NCI-H2029 (cell line): ENCODE measurements at regions not wholly inside any gene's neighbourhood (a gene's known extent, or its start where the extent isn't known, plus 50 kb on each side); places are given as distances from the start of the nearest gene placed in this dataset.
"Not testable (repeated sequence)": the region's sequence is repeated elsewhere in the genome, so short reads cannot be mapped to it uniquely, and the experiment has no call there.

Experiments
- DNase-seq: peaks from one replicate; lab custom pipeline; 2025; lab: John Stamatoyannopoulos, UW

DNA sequence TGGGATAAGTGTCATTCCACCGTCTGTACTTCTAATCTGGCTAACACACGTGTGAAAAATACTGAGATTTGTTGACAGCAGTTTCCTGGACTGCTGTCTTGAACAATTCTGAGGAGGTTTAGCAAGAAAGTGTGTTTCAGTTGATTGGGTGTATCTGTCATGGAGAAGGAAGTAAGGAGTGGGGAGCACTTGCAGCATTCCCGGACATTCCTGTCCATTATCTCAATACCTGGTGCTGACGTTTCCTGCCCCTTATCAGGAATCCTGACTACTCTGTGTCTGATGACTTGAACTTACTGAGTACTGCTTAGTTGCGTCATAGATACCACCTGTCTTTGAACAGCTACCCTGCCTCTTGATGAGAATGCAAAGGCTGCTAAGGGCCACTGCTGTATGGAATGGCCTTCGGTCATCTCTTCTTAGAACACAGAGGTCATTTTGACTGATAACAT lies 72.0 kb upstream of the VKORC1L1 start:
- no peak for DNase-seq

DNA sequence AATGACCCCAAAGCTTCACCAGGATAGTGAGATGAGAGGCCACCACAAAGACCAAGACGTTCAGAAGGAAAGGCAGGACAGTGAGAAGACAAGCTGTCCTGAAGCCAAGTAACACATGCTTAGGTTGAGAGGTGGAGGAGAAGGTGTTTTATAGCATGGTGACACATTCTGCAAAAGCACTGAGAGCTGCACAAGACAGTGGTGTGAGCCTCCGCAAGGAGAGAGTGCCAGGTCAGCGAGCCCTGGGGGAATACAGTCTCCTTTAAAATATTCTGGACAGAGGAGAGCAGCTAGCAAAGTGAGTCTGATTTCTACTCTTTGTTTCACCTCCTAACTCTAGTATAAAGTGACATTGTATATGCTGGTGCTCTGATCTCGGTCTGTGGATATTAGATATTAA lies 68.0 kb upstream of the VKORC1L1 start:
- DNase-seq = no peak

DNA sequence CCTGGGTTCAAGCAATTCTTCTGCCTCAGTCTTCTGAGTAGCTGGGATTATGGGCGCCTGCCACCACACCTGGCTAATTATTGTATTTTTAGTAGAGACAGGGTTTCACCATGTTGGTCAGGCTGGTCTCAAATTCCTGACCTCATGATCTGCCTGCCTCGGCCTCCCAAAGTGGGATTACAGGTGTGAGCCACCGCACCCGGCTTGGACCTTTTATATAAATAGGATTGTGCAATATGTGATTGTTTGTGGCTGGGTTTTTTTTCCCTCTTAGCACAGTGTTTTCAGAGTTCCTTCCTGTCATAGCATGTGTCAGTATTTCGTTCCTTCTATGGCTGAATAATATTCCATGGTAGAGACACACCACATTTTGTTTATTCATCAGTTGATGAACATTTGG lies 65.8 kb upstream of the VKORC1L1 start:
- not testable (repeated sequence) for DNase-seq

DNA sequence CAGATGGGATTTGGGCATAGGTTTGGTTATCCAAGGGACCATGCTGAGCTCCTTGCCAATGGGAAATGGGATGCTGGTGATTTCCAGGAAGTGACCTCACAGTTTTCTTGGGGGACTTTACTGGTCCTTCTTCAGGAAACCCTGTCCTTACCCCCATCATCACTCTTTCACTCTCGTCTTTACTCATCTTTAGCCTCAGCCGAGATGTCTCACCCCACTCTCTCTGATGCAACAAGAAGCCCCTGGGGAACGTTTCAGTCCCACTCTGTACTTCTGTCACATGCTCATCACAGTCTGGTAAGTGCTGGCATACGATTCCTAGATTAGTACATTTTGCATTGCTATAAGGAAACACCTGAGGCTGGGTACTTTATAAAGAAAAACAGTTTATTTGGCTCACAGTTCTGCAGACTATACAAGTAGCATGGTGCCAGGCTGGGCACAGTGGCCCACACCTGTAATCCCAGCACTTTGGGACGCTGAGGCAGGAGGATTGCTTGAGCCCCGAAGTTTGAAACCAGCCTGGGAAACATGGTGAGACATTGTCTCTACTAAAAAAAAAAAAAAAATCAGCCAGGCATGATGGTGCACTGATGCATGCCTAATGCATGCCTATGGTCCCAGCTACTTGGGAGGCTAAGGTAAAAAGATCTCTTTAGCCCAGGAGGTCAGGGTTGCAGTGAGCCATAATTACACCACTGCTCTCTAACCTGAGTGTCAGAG lies 63.5 kb upstream of the VKORC1L1 start:
- DNase-seq = no peak

DNA sequence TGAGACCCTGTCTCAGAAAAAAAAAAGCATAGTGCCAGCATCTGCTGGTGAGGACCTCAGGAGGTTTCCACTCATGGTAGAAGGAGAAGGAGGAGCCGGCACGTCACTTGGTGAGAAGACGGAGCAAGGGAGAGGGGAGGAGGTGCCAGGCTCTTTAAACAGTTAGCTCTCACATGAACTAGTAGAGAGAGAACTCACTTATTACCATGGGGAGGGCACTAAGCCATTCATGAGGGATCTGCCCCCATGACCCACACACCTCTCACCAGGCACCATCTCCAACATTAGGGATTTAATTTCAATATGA lies 62.9 kb upstream of the VKORC1L1 start:
- no peak for DNase-seq

DNA sequence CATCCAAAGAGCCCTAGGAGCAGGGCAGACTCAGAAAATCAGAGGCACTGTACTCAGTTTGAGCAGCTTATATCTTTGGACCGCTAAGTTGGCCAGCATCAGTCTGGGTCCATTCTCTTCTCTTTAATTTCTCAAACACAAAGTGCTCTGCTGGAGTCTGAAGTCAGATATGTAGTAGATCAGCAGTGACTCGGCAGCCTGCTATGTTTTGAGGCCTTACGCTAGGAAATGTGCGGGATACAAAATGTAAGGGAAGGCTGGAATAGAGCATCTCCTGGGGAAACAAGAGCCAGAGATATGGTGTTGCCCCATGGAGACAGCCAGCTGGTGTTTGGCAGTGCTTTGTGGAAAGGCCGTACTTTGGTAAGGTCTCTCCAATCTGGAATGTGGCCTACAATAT lies 60.6 kb upstream of the VKORC1L1 start:
- no peak for DNase-seq

DNA sequence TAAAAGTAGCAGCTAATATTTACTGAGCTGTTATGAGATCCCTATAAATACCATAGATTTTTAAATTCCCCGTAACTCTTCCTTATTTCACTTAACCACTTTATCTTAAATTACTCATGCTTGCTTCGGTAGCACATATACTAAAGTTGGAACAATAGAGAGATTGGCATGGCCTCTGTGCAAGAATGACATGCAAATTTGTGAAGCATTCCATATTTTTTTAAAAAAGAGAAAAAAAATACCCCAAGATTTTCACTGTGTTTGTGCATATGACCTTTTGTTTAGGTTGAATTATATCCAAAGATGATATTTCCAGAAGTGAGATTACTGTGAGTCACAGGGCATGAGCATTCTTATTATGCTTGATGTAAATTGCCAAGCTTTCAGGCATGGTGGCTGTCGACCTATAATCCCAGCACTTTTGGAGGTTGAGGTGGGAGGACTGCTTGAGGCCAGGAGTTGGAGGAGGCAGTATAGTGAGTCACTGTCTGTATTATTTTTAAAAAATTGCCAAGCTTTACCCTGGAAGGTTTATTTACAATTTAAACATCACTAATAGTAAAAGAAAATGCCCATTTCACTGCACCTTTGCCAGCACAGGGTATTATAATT lies 58.2 kb upstream of the VKORC1L1 start:
- not testable (repeated sequence) for DNase-seq

DNA sequence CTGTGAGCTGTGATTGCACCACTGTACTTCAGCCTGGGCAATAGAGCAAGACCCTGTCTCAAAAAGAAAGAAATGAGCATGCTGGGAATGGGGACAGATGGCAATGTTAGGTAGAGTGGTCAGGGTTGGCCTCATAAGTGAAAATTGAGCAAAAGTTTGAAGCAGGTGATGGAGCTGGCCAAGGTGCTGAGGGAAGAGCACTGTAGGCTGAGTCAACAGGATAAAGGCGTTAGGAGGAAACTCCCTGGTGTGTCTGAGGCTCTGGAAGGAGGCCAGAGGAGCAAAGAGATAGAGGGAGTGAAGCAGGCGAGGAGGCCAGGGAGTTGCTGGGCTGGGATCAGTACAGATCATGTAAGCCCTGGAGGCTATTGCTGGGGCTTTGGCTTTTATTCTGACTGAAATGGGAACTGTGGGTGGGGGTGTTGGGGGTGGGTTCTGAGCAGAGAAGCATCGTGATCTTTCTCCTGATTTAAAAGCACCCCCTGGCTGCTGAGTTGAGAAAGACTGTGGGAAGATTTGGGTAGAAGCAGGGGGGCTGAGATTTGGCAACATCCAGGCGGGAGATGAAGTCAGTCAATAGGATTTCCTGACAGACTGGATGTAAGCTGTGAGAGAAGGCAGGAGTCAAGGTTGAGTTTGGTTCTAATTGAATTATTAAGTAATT lies 52.5 kb upstream of the VKORC1L1 start:
- no peak for DNase-seq
